HEK293 (cell line): ENCODE measurements at regions not wholly inside any gene's neighbourhood (a gene's known extent, or its start where the extent isn't known, plus 50 kb on each side); places are given as distances from the start of the nearest gene placed in this dataset.

Experiments used
- CTCF ChIA-PET: fragments of 350-600 bp; formaldehyde crosslinking; extraction: SDS; loops from one replicate; lab custom pipeline; 2021; ENCODE audit warnings: antibody characterized with exemption; lab: Yijun Ruan, JAX
- POLR2A ChIA-PET: fragments of 300-600 bp; formaldehyde crosslinking; extraction: SDS; loops from one replicate; lab custom pipeline; 2020; ENCODE audit warnings: antibody characterized with exemption, inconsistent platforms; lab: Yijun Ruan, JAX
- H3K27ac ChIP-seq: fragments of 200-500 bp; sonication (Bioruptor generic); 2 replicates; pipeline ENCODE4 v1.5.1; 2014; ENCODE audit warnings: low read depth, low read length, control low read depth, inconsistent platforms; ENCODE audit errors: extremely low read depth
- H3K36me3 ChIP-seq, 2 experiments: fragments of 200-500 bp in 1 of 2; sonication (Bioruptor generic) in 1 of 2; 1 replicate in 1 of 2; 2 replicates in 1 of 2; pipeline ENCODE4 v1.5.1; 2014 to 2017; ENCODE audit warnings: inconsistent platforms in 2 of 2, low read length in 2 of 2; ENCODE audit not compliant: control insufficient read depth in 2 of 2, insufficient read depth in 1 of 2
- H3K4me1 ChIP-seq: fragments of 200-500 bp; sonication (Bioruptor generic); 2 replicates; pipeline ENCODE4 v1.5.1; 2014; ENCODE audit warnings: mild to moderate bottlenecking, low read length, inconsistent platforms; ENCODE audit not compliant: control insufficient read depth, insufficient read depth
- H3K4me3 ChIP-seq: 2 replicates; pipeline ENCODE4 v1.5.1; 2011; ENCODE audit warnings: low read depth, mild to moderate bottlenecking, control low read depth, low read length, moderate library complexity
- H3K9me3 ChIP-seq: fragments of 200-500 bp; sonication (Bioruptor generic); 2 replicates; pipeline ENCODE4 v1.5.1; 2014; ENCODE audit warnings: low read depth, low read length, inconsistent platforms; ENCODE audit not compliant: control insufficient read depth, insufficient read depth
- BCL11A ChIP-seq: fragments of 450-650 bp; formaldehyde crosslinking; IDR thresholded peaks from 2 replicates; pipeline ENCODE4 v1.5.1; 2016; ENCODE audit warnings: low read depth, missing biosample characterization, missing genetic modification characterization
- ELK4 ChIP-seq: IDR thresholded peaks from 2 replicates; pipeline ENCODE4 v1.6.1; 2011; ENCODE audit warnings: mild to moderate bottlenecking, low read depth, low read length, borderline replicate concordance
- INSM2 ChIP-seq: fragments of 450-650 bp; formaldehyde crosslinking; IDR thresholded peaks from 2 replicates; pipeline ENCODE4 v1.5.1; 2016; ENCODE audit warnings: missing biosample characterization, missing genetic modification characterization
- PRDM1 ChIP-seq: fragments of 450-650 bp; formaldehyde crosslinking; IDR thresholded peaks from 2 replicates; pipeline ENCODE4; 2016; ENCODE audit warnings: missing biosample characterization, missing genetic modification characterization
- SALL2 ChIP-seq: fragments of 450-650 bp; formaldehyde crosslinking; IDR thresholded peaks from 2 replicates; pipeline ENCODE4 v1.5.0; 2017; ENCODE audit warnings: missing biosample characterization, mild to moderate bottlenecking, missing genetic modification characterization, borderline replicate concordance
- SCRT1 ChIP-seq: fragments of 450-650 bp; formaldehyde crosslinking; IDR thresholded peaks from 2 replicates; pipeline ENCODE4 v1.5.1; 2016; ENCODE audit warnings: missing biosample characterization, missing genetic modification characterization, borderline replicate concordance
- WT1 ChIP-seq: fragments of 450-650 bp; formaldehyde crosslinking; IDR thresholded peaks from 2 replicates; pipeline ENCODE4 v1.5.1; 2016; ENCODE audit warnings: missing biosample characterization, missing genetic modification characterization
- ZBTB21 ChIP-seq: fragments of 450-650 bp; formaldehyde crosslinking; IDR thresholded peaks from 2 replicates; pipeline ENCODE4 v1.5.1; 2017; ENCODE audit warnings: missing biosample characterization, missing genetic modification characterization
- ZBTB26 ChIP-seq: fragments of 450-650 bp; formaldehyde crosslinking; optimal IDR thresholded peaks from 2 replicates; pipeline ENCODE3; 2016; ENCODE audit warnings: missing biosample characterization, mild to moderate bottlenecking, missing genetic modification characterization
- ZBTB44 ChIP-seq: fragments of 450-650 bp; IDR thresholded peaks from 2 replicates; pipeline ENCODE4 v1.5.1; 2018; ENCODE audit warnings: missing biosample characterization, mild to moderate bottlenecking, missing genetic modification characterization
- ZBTB49 ChIP-seq: fragments of 450-650 bp; formaldehyde crosslinking; IDR thresholded peaks from 2 replicates; pipeline ENCODE4 v1.5.1; 2016; ENCODE audit warnings: missing biosample characterization, missing genetic modification characterization, low read depth
- ZNF133 ChIP-seq: fragments of 450-650 bp; formaldehyde crosslinking; IDR thresholded peaks from 2 replicates; pipeline ENCODE4 v1.5.1; 2016; ENCODE audit warnings: missing biosample characterization, missing genetic modification characterization
- ZNF26 ChIP-seq: fragments of 450-650 bp; formaldehyde crosslinking; IDR thresholded peaks from 2 replicates; pipeline ENCODE4 v1.5.1; 2016; ENCODE audit warnings: missing biosample characterization, missing genetic modification characterization
- ZNF366 ChIP-seq: fragments of 450-650 bp; formaldehyde crosslinking; conservative IDR thresholded peaks from 2 replicates; pipeline ENCODE4 v1.5.1; 2016; ENCODE audit warnings: missing biosample characterization, missing genetic modification characterization
- ZNF404 ChIP-seq: fragments of 450-650 bp; formaldehyde crosslinking; IDR thresholded peaks from 2 replicates; pipeline ENCODE4 v1.5.1; 2017; ENCODE audit warnings: missing biosample characterization, missing genetic modification characterization
- ZNF585B ChIP-seq: fragments of 450-650 bp; formaldehyde crosslinking; IDR thresholded peaks from 2 replicates; pipeline ENCODE4 v1.5.1; 2016; ENCODE audit warnings: missing biosample characterization, missing genetic modification characterization
- ZNF610 ChIP-seq: fragments of 450-650 bp; formaldehyde crosslinking; IDR thresholded peaks from 2 replicates; pipeline ENCODE4 v1.5.1; 2016; ENCODE audit warnings: missing biosample characterization, missing genetic modification characterization, borderline replicate concordance
- ZNF621 ChIP-seq: fragments of 450-650 bp; formaldehyde crosslinking; IDR thresholded peaks from 2 replicates; pipeline ENCODE4 v1.5.1; 2017; ENCODE audit warnings: missing biosample characterization, missing genetic modification characterization
- ZNF776 ChIP-seq: fragments of 450-650 bp; formaldehyde crosslinking; IDR thresholded peaks from 2 replicates; pipeline ENCODE4 v1.5.0; 2017; ENCODE audit warnings: missing biosample characterization, missing genetic modification characterization, borderline replicate concordance

GRCh38 chr2:157068237-157068636 lies 189.3 kb upstream of the GALNT5 start:
- H3K9me3 ChIP-seq = no peaks in the 10 kb centered on the region
- no peak overlapping the region for H3K27ac ChIP-seq
- H3K36me3 ChIP-seq = no peaks in the 10 kb centered on the region
- POLR2A ChIA-PET = no interaction called here
- CTCF ChIA-PET = no interaction called here
- no peaks in the 10 kb centered on the region for H3K4me1 ChIP-seq
- H3K4me3 ChIP-seq = no peak overlapping the region
- TF ChIP-seq ELK4 = no peak
- no peak for TF ChIP-seq ZNF776 (tag by site-specific recombination)
- no peak for TF ChIP-seq ZBTB44 (tag by site-specific recombination)
- no peak for TF ChIP-seq SCRT1 (tag by site-specific recombination)
- TF ChIP-seq ZNF610 = no peak
- TF ChIP-seq INSM2 (tag by site-specific recombination) = no peak
- TF ChIP-seq PRDM1 (tag by site-specific recombination) = no peak
- TF ChIP-seq ZNF26 = no peak
- no peak for TF ChIP-seq ZNF585B
- TF ChIP-seq ZNF133 (tag by site-specific recombination) = no peak
- TF ChIP-seq ZNF621 (tag by site-specific recombination) = no peak
- TF ChIP-seq ZBTB49 = no peak
- TF ChIP-seq ZBTB21 (tag by site-specific recombination) = no peak
- TF ChIP-seq SALL2 (tag by site-specific recombination) = no peak
- TF ChIP-seq ZNF366 (tag by site-specific recombination) = no peak
- TF ChIP-seq WT1 = no peak
- no peak for TF ChIP-seq ZBTB26 (tag by site-specific recombination)
- no peak for TF ChIP-seq ZNF404
- no peak for TF ChIP-seq BCL11A
